SH-SY5Y (cell line): ENCODE measurements at regions not wholly inside any gene's neighbourhood (a gene's known extent, or its start where the extent isn't known, plus 50 kb on each side); places are given as distances from the start of the nearest gene placed in this dataset.

Experiments
- GATA2 ChIP-seq: IDR thresholded peaks from 2 replicates; pipeline ENCODE4 v1.6.1; 2011; ENCODE audit warnings: mild to moderate bottlenecking, low read depth, low read length
- GATA3 ChIP-seq: IDR thresholded peaks from 2 replicates; pipeline ENCODE4 v1.6.1; 2011; ENCODE audit warnings: low read depth, mild to moderate bottlenecking, low read length, moderate library complexity

DNA sequence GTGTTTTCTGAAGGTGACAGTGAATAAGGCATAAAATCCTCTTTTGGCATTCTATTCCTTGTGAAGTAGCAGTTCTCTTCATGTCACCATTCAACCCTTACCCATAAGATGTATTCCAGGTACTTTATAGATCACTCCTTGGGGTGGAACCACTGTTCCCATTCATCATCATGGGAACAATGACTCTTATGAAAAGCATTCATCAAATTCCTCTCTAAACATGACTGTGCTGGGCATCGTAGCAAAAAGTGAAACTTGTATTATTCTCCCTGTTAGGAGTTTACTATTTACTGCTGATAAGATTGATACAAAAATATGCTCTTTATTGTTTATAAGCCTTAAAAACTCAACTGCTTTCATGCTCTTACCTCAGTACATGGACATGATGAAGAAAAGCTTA, 793.4 kb downstream of the LIG4 start:
- TF ChIP-seq GATA3 = no peak
- TF ChIP-seq GATA2 = no peak

DNA sequence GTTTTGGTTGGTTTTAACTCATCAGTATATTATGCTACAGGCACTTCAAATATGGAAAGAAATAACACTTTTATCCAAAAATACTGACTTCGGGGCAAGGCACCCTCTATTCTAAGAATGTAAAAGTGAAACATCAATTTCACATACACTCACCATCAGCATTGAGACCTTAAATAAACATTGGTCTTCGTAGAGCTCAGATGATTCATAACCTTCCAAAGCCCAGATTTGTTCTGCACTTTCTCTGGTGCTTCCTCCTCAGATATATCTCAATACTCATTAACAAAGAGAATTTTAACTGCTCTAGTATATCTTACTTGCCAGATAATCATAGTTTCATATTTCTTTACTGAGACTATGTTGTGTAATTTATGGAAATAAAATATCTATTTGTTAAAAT, 794.3 kb downstream of the LIG4 start:
- TF ChIP-seq GATA2 (no peak), GATA3 (no peak)

DNA sequence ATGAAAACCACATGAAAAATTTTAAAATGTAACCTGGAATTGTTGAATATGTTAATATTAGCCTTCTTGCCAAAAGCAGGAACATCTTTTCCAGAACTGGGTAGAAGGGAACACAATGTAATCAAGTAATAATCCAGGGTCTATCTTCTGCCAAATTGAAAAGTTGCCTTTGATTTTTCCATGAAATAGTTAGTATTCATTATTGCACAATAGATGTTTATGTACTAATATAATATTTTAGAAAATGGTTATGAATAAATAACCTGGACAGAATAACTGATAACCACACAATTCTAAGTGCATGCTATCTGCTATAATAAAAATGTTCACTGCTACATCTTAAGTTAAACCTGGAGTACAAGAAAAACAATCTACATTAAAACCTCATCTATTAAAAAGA, 802.3 kb downstream of the LIG4 start:
- no peak for TF ChIP-seq GATA2
- TF ChIP-seq GATA3 = no peak

DNA sequence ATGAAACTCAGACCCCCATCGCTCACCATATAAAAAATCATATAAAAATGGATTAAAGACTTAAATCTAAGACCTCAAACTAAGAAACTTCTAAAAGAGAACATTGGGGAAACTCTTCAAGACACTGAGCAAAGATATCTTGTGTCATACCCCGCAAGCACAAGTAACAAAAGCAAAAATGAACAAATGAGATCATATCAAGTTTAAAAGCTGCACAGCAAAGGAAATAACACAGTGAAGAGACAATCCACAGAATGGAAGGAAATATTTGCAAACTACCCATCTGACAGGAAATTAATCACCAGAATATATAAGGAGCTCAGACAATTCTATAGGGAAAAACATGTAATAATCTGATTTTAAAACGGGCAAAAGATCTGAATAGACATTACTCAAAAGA, 808.3 kb downstream of the LIG4 start:
- TF ChIP-seq GATA2 = no peak
- TF ChIP-seq GATA3 = no peak

DNA sequence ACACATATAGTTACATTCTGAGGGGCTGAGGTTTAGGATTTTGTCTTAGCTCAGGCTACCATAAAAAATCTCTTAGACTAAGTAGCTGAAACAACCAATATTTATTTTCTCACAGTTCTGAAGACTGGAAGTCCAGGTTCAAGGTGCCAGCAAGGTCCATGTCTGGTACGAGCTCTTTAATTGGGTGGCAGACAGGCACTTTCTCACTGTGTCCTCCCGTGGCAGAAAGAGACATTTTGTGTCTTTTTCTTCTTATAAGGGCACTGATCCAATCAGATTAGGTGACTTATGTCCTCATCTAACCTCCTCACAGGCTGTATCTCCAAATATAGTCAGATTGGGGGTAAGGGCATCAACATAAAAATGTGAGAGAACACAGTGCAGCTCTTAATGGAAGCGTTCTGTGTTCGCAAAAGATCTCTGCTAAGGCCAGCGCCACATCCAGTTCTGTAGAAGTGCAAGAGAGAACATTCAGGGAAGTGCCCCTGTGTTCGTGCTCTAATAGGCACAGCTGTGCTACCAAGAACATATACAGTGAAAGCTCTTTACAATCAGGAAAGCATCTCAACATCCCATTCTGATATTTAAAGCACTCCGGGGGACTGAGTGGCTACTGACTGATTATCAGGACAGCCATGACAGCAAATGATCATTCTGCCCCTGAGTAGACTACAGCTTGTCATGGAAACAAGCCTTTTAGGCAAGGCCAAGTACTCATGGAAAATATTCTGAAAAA, 819.2 kb downstream of the LIG4 start:
- TF ChIP-seq GATA3 = peak; percentile 23; the same call in 1 of the 2 replicates
- peak; percentile 67 for TF ChIP-seq GATA2

DNA sequence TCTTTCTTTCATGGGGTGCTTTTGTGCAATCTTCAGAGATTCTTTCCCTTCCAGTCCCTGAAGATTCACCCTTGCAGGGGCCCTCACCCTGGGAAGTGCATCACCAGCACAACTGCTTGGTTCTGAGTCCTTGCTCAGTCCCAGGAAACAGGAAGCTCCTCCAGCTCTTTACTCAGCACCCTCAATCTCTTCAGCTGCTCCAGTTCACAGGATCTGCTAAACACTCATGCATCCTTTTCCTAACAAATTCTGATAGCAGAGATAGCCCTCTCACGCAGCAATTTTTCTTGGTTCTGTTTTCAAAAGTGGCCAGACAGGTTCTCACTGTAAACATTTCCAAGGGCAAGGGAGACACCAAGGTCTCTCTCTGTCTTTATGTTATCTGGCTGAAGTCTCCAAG, 823.1 kb downstream of the LIG4 start:
- no peak for TF ChIP-seq GATA3
- no peak for TF ChIP-seq GATA2

DNA sequence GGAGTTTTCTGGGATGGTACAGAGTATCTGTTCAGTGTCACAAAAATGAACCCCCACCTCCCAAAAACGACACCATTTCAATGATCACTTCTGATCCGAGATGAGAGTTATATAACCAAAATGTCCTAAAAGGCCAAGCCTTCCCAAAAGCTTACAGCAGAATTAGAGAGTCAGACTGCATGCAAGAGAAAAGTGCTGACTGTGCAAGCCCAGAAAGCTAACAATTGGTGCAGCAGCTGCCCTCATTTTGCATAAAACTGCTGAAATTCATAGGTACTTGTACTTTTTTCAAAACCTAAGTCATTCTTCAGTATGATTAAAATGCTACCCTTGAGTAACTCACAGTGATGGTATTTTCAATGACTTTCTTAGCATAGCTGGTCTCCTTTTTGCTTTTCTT, 819.6 kb upstream of the ARGLU1 start:
- TF ChIP-seq GATA2 (no peak), GATA3 (no peak)

DNA sequence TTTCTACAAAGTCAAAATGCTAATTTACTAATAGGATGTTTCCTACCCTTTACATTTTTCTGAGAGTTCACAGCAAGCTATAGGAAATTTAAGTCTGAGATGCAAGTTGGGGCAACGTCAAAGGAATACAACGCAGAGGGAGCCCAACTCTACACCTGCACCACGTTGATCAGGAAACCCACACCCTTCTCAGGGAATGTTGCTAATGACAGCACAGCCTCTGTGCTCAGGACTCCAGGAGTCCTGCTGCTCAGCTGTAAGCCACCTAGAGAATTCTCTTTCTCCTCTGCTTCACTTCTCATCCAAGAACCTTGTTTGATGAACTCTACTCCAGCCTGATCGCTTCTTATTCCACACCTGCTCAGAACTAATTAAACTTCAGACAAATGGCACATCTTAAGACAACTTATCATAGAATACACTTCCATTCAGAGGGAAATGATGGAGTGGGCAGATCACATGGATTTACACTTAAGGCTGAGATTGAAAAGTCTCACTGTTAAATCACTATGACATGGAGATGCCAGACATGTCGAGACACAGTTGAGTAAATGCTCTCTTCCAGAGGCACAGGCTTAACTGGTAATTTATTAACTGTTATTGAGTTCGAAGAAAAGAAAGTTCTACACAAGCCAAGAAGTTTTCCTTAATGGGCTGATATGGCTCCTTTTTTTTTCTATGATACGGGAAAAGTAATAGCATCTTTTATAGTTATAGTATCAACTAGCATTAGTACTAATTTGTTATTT, 811.6 kb upstream of the ARGLU1 start:
- no peak for TF ChIP-seq GATA3
- no peak for TF ChIP-seq GATA2

DNA sequence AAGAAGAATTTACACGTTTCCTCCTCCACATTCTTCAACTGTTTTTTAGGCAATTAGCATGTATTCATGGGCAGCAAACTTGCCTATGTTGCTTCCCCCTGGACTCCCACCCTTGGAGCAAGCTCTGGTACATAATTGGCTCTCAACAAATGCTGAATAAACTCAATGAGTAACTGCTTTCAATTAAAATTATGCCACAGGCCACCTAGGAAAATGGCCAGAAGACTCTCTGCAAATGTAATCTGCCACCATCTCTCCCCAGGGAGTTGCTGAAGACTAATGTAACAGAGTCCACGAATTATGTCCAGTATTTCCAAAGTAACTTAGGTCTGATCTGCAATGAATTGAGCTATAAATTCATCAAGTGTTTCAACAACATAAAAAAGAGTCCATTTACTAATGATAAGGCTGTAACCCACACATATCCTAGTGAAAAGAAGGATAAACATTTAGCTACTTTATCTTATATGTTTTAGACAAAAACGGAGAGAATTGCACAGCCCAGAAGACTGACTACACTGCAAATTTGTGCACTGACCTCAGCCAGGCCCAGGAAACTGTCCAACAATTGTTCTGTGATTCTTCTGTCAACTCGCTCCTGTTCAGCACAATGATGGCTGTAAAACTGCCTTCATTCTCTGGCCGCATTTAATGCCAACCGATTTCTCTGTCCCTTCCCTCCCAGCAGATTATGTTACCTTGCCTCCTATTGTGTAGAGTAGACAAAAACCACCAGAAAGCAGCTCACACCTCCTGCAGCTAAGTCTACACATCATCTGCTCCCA, 808.6 kb upstream of the ARGLU1 start:
- peak; percentile 85 for TF ChIP-seq GATA3
- peak; percentile 81 for TF ChIP-seq GATA2

DNA sequence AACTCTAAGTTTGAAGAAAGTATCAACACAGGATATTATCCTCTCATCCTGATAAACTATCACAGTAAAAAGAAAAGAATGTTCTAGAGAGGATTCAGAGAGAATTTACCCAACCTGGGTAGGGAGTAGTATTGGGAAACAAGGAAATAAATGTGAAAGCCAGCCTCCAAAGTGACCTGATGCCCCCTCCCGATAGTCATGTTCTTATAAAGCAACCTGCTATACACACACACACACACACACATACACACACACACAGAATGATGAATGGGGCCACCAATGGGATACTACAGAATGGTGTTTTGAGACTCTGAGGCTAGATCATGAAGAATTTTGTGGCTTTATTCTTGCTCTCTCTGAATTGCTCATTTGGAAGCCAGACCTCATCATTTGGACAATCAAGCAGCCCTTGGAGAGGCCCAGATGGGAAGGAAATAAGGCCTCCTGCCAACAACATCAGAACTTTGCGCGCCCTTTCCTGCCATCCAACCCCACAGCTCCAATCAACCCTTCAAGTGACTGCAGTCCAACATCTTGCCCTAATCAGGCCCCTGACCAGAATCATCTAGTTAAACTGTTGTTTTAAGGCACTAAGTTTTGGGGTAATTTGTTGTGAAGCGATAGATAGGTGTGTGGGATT, 807.9 kb upstream of the ARGLU1 start:
- TF ChIP-seq GATA2 (no peak), GATA3 (no peak)

DNA sequence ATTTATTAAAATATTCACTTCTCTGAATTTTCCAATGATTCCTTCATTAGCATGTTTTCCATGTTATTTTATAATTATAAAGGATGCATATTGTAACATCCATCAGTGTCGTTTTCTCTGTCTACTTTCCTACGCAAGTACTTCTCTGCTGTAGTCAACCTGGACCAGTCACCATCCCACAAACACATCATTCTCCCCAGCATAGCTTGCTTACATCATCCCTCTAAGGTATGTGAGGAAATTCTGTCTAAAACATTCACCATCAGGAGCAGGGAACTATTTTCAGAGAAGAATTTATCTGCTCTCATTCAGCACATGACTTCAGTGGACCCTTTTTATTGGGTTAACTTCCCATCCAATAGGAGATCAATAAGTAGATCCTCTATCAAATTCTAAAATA, 806.1 kb upstream of the ARGLU1 start:
- TF ChIP-seq GATA3 (no peak), GATA2 (no peak)

DNA sequence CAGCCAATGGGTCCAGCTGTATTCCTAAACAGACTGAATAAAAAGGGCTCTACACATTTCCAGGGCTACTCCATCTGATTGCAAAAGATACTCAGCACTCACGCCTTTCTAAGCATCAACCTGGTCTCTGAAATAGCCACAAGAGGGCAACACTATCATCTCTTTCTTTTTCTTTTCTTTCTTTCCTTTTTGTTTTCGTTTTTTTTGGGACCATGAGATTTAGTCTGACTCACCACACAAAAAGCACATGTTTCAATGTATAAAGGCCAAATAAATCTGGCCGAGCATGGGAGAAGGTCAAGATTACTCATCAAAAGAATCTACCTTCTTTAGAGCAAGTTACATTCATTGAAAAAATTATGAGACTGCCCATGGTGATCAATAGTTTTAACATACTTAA, 805.6 kb upstream of the ARGLU1 start:
- TF ChIP-seq GATA2 (peak; percentile 56), GATA3 (no peak)

DNA sequence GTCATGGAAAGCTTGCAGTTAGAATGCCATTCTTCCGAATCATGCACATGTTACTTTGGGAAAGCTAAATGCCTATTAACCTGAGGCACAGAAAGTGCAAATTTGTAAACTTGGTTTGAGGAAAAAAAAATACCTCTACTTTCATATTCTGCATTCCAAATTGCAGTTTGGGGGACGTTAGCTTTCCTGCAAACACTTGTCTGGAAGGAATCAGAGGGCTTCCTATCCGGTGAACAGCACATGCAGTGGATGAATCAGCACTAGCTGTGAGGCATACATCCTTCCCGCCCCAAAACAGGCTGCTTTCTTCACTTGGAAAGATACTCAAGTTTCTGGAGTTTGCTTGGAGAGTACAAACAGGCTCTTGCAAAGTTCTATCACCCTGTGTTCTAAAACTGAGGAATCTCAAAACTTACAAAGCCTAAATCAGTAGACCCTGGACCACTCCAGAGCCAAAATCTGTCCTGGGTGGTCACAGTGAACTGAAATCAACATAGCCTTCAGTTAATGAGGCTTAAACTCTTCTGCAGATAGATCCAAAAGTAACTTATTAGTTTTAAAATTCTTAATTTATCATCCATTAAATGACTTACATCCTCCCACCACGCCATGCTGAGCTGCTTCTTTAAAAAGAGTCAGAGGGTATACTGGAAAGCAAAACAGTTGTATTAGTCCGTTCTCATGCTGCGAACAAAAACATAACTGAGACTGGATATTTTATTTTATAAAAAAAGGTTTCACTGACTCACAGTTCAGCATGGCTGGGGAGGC, 802.3 kb upstream of the ARGLU1 start:
- TF ChIP-seq GATA2 (no peak), GATA3 (no peak)
